HUES6 (cell line): ENCODE measurements at regions not wholly inside any gene's neighbourhood (a gene's known extent, or its start where the extent isn't known, plus 50 kb on each side); places are given as distances from the start of the nearest gene placed in this dataset.

Experiments
- H3K27ac ChIP-seq: 2 replicates; pipeline ENCODE4 v1.7.0; 2013; ENCODE audit warnings: low read depth, mild to moderate bottlenecking, low read length, inconsistent platforms
- H3K27me3 ChIP-seq: 2 replicates; pipeline ENCODE4 v1.6.1; 2013; ENCODE audit warnings: low read length; ENCODE audit not compliant: control insufficient read depth, insufficient read depth
- H3K36me3 ChIP-seq: 2 replicates; pipeline ENCODE4 v1.6.1; 2013; ENCODE audit warnings: low read length; ENCODE audit not compliant: control insufficient read depth, insufficient read depth
- H3K4me1 ChIP-seq: 2 replicates; pipeline ENCODE4 v1.6.1; 2013; ENCODE audit warnings: low read length; ENCODE audit not compliant: control insufficient read depth, insufficient read depth
- H3K4me3 ChIP-seq: 2 replicates; pipeline ENCODE4 v1.5.1; 2013; ENCODE audit warnings: low read depth, low read length
- H3K9ac ChIP-seq: one replicate; pipeline ENCODE4 v1.6.1; 2013; ENCODE audit warnings: mild to moderate bottlenecking, low read length
- H3K9me3 ChIP-seq: 2 replicates; pipeline ENCODE4 v1.6.1; 2013; ENCODE audit warnings: low read depth, low read length; ENCODE audit not compliant: control insufficient read depth, insufficient read depth

- Histone ChIP-seq H3K4me3 (no peak overlapping the region), H3K9me3 (peaks cover 19% of the 10 kb centered on the region), H3K4me1 (no peaks in the 10 kb centered on the region), H3K36me3 (no peaks in the 10 kb centered on the region), H3K27ac (no peak overlapping the region), H3K9ac (no peak overlapping the region), H3K27me3 (no peaks in the 10 kb centered on the region)
Observed at GRCh38 chr9:120137186-120137840, 442.7 kb downstream of the CDK5RAP2 start.

GRCh38 chr9:120136696-120137095 is 443.3 kb downstream of the CDK5RAP2 start:
- no peaks in the 10 kb centered on the region for H3K27me3 ChIP-seq
- no peak overlapping the region for H3K4me3 ChIP-seq
- H3K4me1 ChIP-seq = no peaks in the 10 kb centered on the region
- H3K27ac ChIP-seq = no peak overlapping the region
- H3K9ac ChIP-seq = no peak overlapping the region
- peaks cover 19% of the 10 kb centered on the region for H3K9me3 ChIP-seq
- no peaks in the 10 kb centered on the region for H3K36me3 ChIP-seq

- Histone ChIP-seq H3K36me3 (no peaks in the 10 kb centered on the region), H3K27me3 (no peaks in the 10 kb centered on the region), H3K9me3 (peaks cover 45% of the 10 kb centered on the region), H3K4me3 (no peak overlapping the region), H3K27ac (no peak overlapping the region), H3K9ac (no peak overlapping the region), H3K4me1 (no peaks in the 10 kb centered on the region)
Observed at GRCh38 chr9:120117081-120117480, 462.9 kb downstream of the CDK5RAP2 start.

- H3K36me3 ChIP-seq = no peaks in the 10 kb centered on the region
Observed at GRCh38 chr9:120110520-120110919, 469.4 kb downstream of the CDK5RAP2 start.

GRCh38 chr9:120109242-120109641 is 470.7 kb downstream of the CDK5RAP2 start:
- H3K4me3 ChIP-seq = no peak overlapping the region
- no peaks in the 10 kb centered on the region for H3K27me3 ChIP-seq
- no peaks in the 10 kb centered on the region for H3K9me3 ChIP-seq
- H3K36me3 ChIP-seq = no peaks in the 10 kb centered on the region
- H3K4me1 ChIP-seq = no peaks in the 10 kb centered on the region
- no peak overlapping the region for H3K27ac ChIP-seq
- H3K9ac ChIP-seq = no peak overlapping the region

More at GRCh38 chr9:120110520-120110919, 469.4 kb downstream of the CDK5RAP2 start:
- no peak overlapping the region for H3K9ac ChIP-seq
- no peaks in the 10 kb centered on the region for H3K4me1 ChIP-seq
- H3K4me3 ChIP-seq = no peak overlapping the region
- H3K9me3 ChIP-seq = peaks cover 6% of the 10 kb centered on the region; the same call in 1 of the 2 replicates
- H3K27ac ChIP-seq = no peak overlapping the region
- no peaks in the 10 kb centered on the region for H3K27me3 ChIP-seq

- Histone ChIP-seq H3K4me3 (no peak overlapping the region), H3K36me3 (no peaks in the 10 kb centered on the region), H3K27me3 (no peaks in the 10 kb centered on the region), H3K9ac (no peak overlapping the region), H3K4me1 (no peaks in the 10 kb centered on the region), H3K9me3 (no peaks in the 10 kb centered on the region), H3K27ac (no peak overlapping the region)
Observed at GRCh38 chr9:120107138-120107537, 472.8 kb downstream of the CDK5RAP2 start.

- H3K9me3 ChIP-seq = no peaks in the 10 kb centered on the region
- no peak overlapping the region for H3K4me3 ChIP-seq
- no peaks in the 10 kb centered on the region for H3K27me3 ChIP-seq
- H3K4me1 ChIP-seq = peaks cover 3% of the 10 kb centered on the region; the same call in 1 of the 2 replicates
- no peak overlapping the region for H3K9ac ChIP-seq
- H3K27ac ChIP-seq = no peak overlapping the region
- no peaks in the 10 kb centered on the region for H3K36me3 ChIP-seq
Observed at GRCh38 chr9:120104771-120105170, 475.2 kb downstream of the CDK5RAP2 start.

- Histone ChIP-seq H3K9me3 (no peaks in the 10 kb centered on the region), H3K4me1 (peaks cover 5% of the 10 kb centered on the region), H3K27ac (no peak overlapping the region), H3K9ac (no peak overlapping the region), H3K27me3 (no peaks in the 10 kb centered on the region), H3K4me3 (no peak overlapping the region), H3K36me3 (no peaks in the 10 kb centered on the region)
Observed at GRCh38 chr9:120100595-120100994, 479.4 kb downstream of the CDK5RAP2 start.

- H3K27me3 ChIP-seq = no peaks in the 10 kb centered on the region
- no peak overlapping the region for H3K9ac ChIP-seq
- H3K27ac ChIP-seq = no peak overlapping the region
- no peaks in the 10 kb centered on the region for H3K9me3 ChIP-seq
- no peaks in the 10 kb centered on the region for H3K36me3 ChIP-seq
- peaks cover 9% of the 10 kb centered on the region for H3K4me1 ChIP-seq
- H3K4me3 ChIP-seq = no peak overlapping the region
Observed at GRCh38 chr9:120099065-120099464, 480.9 kb downstream of the CDK5RAP2 start.

GRCh38 chr9:120098584-120098983 is 481.4 kb downstream of the CDK5RAP2 start:
- H3K27ac ChIP-seq = no peak overlapping the region
- no peaks in the 10 kb centered on the region for H3K27me3 ChIP-seq
- no peak overlapping the region for H3K9ac ChIP-seq
- H3K9me3 ChIP-seq = no peaks in the 10 kb centered on the region
- H3K4me1 ChIP-seq = peaks cover 9% of the 10 kb centered on the region
- no peaks in the 10 kb centered on the region for H3K36me3 ChIP-seq
- H3K4me3 ChIP-seq = no peak overlapping the region

GRCh38 chr9:120091206-120091605 is 488.8 kb downstream of the CDK5RAP2 start:
- peaks cover 4% of the 10 kb centered on the region for H3K9me3 ChIP-seq
- H3K27ac ChIP-seq = no peak overlapping the region
- peaks cover 6% of the 10 kb centered on the region; the same call in 1 of the 2 replicates for H3K4me1 ChIP-seq
- no peaks in the 10 kb centered on the region for H3K36me3 ChIP-seq
- H3K4me3 ChIP-seq = no peak overlapping the region
- H3K9ac ChIP-seq = no peak overlapping the region
- 0 out of 2 replicates have a peak, but pooled peaks cover 7% of the 10 kb centered on the region for H3K27me3 ChIP-seq
